GM12891 (cell line): ENCODE measurements at regions not wholly inside any gene's neighbourhood (a gene's known extent, or its start where the extent isn't known, plus 50 kb on each side); places are given as distances from the start of the nearest gene placed in this dataset.

Source experiments
- DNase-seq: peaks from one replicate; pipeline ENCODE4 v3.0.0; 2011; ENCODE audit warnings: low spot score; ENCODE audit not compliant: insufficient read length
- FAIRE-seq: peaks from 2 replicates; lab custom pipeline; 2011; peaks lifted over from hg19 to GRCh38; lab: Jason Lieb, UNC
- PAX5 ChIP-seq: IDR thresholded peaks from 2 replicates; pipeline ENCODE4 v1.6.1; 2011; ENCODE audit warnings: low read length, moderate library complexity, mild to moderate bottlenecking; ENCODE audit not compliant: insufficient read depth, severe bottlenecking
- POLR2A ChIP-seq: IDR thresholded peaks from 2 replicates; pipeline ENCODE4 v1.6.1; 2011; ENCODE audit warnings: low read depth, low read length, control low read depth
- POLR2AphosphoS5 ChIP-seq: IDR thresholded peaks from 2 replicates; pipeline ENCODE4 v1.6.1; 2011; ENCODE audit warnings: low read depth, low read length, control low read depth
- POU2F2 ChIP-seq: IDR thresholded peaks from 2 replicates; pipeline ENCODE4 v1.6.1; 2011; ENCODE audit warnings: low read depth, mild to moderate bottlenecking, control low read depth, low read length, moderate library complexity
- SPI1 ChIP-seq: IDR thresholded peaks from 2 replicates; pipeline ENCODE4 v1.6.1; 2011; ENCODE audit warnings: low read depth, low read length, control low read depth
- TAF1 ChIP-seq: IDR thresholded peaks from 2 replicates; pipeline ENCODE4 v1.6.1; 2011; ENCODE audit warnings: low read depth, low read length, control low read depth

DNA sequence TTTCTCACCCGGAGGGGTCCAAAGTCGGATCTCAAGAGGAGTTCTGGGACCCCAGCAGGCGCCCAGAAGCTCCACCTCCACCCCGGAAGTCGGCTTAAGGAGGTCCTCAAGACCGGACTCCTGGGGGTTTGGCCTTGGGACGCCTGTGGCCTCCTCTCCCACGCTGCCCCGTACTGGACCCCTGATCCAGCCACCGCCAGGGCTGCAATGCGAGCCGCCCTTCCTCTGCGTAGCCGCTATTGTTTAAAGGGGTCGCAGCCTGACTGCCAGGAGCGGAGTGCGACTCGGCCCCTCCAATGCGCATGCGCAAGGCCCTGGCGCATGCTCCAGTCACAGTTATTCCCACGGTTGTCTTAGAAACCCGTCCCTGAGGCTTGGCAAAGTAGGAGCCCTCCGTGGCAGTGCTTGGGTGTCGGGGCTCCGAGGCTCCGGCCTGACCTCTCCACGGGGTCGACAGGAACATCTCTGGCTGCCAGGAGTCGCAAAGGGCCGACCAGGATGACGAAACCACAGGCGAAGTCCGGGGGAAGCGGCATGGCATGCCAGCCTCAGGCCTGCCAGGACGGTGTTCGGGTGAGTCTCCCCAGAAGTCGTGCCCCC, 719.0 kb downstream of the KCNJ18 start:
- no peak for TF ChIP-seq POLR2AphosphoS5
- TF ChIP-seq POLR2A = no peak
- TF ChIP-seq TAF1 = no peak
- TF ChIP-seq POU2F2 = no peak
- TF ChIP-seq SPI1 = no peak
- no peak for TF ChIP-seq PAX5
- DNase-seq = no peak
- no peak for FAIRE-seq

DNA sequence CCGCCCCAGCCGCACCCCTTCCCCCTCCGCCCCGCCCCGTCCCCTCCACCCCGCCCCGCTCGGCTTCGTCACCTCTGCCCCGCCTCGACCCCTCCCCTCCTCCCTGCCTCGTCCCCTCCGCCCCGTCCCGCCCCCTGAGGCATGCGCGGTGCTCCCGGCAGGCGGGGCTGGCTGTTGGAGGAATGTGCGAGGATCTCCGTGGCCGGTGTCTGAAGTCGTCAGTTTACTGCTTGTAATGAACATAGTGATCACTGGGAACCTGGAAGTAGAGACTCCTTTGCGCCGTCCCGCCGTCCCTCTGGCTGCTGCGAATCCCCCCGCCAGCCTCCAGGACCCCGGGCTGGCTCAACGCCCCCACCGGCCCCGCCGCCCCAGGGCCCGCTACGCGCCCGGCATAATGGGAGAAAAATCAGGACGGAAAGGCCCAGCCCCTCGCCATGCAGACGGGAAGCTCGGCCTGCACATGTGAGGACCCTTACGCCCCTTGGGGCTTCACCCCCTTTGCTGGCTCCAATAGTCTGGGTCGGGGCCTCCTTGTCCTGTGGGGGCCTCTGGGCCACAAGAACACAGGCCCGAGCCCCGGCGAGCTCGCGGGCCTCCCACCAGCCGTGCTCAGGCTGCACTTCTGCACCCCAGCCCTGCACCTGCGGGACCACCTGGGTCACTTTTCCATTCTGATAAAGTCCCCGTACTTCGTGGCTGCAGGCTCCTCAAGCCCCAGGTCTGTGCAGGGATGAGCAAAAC, 743.1 kb downstream of the KCNJ18 start:
- DNase-seq = no peak
- no peak for TF ChIP-seq POU2F2
- TF ChIP-seq PAX5 = no peak
- TF ChIP-seq SPI1 = no peak
- no peak for TF ChIP-seq POLR2AphosphoS5
- TF ChIP-seq TAF1 = no peak
- TF ChIP-seq POLR2A = no peak
- FAIRE-seq = no peak

DNA sequence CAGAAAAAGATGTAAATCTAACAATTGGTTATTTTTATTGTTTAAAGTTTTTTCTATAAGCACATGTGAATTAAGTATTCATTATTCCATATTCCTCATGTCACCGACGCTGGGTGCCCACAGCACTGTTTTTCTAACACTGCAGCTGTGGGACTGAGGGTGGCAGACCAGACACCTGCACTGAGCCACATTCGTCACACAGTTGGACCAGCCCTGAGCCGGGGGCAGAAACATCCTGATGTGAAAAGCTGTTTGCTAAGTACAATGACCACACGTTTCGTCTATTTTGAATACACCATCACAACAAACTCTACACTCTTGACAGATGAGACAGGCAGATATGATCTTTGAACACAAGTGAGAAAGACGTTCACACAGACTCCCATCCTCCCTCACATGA, 749.5 kb downstream of the KCNJ18 start:
- TF ChIP-seq PAX5 (no peak), TAF1 (no peak), POLR2A (no peak), SPI1 (no peak)
- FAIRE-seq = no peak
- DNase-seq = no peak

DNA sequence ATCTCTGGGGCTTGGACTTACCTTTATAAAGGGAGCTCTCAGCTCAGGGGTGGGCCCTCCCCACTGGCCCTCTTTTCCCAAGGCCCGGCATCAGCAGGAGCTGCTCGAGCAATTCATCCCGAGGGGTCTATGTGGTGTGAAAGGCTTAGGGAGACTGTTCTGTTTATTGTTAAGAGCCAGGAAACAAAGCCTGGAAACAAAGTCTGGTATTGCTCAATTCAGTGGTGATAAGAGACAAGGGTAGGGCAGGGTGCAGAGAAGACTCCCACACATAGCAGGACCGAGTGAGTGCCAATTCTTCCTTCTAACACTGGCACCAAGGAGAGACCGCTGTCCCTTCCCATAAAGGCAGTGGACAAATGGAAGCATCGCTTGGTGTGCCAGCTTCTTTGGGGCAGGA, 750.7 kb downstream of the KCNJ18 start:
- no peak for TF ChIP-seq TAF1
- TF ChIP-seq SPI1 = no peak
- no peak for TF ChIP-seq PAX5
- no peak for TF ChIP-seq POU2F2
- no peak for TF ChIP-seq POLR2AphosphoS5
- TF ChIP-seq POLR2A = no peak
- FAIRE-seq = no peak

DNA sequence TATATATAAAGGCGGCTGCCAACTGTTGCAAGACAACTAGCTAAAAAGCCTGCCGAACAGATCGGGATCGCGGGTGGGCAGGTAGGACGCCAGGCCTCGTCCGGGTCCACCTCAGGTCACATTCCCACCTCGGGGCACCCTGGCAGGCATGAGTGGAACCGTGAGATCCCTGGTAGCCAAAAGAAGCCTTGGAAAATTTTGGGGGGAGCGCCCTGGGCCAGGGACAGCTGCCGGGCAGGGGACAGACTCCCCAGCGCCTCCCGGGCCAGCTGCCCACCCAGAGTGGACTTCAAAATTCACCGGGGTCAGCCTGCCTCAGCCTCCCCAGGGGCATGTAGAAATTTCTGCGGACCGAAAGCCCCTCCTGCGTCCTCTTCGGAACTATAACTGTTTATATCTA, 760.9 kb downstream of the KCNJ18 start:
- no peak for DNase-seq
- TF ChIP-seq PAX5 = no peak
- TF ChIP-seq SPI1 = no peak
- no peak for TF ChIP-seq POLR2A
- no peak for TF ChIP-seq POU2F2
- no peak for TF ChIP-seq TAF1
- TF ChIP-seq POLR2AphosphoS5 = no peak
- FAIRE-seq = no peak

More for the DNA sequence above, 750.7 kb downstream of the KCNJ18 start:
- no peak for DNase-seq

DNA sequence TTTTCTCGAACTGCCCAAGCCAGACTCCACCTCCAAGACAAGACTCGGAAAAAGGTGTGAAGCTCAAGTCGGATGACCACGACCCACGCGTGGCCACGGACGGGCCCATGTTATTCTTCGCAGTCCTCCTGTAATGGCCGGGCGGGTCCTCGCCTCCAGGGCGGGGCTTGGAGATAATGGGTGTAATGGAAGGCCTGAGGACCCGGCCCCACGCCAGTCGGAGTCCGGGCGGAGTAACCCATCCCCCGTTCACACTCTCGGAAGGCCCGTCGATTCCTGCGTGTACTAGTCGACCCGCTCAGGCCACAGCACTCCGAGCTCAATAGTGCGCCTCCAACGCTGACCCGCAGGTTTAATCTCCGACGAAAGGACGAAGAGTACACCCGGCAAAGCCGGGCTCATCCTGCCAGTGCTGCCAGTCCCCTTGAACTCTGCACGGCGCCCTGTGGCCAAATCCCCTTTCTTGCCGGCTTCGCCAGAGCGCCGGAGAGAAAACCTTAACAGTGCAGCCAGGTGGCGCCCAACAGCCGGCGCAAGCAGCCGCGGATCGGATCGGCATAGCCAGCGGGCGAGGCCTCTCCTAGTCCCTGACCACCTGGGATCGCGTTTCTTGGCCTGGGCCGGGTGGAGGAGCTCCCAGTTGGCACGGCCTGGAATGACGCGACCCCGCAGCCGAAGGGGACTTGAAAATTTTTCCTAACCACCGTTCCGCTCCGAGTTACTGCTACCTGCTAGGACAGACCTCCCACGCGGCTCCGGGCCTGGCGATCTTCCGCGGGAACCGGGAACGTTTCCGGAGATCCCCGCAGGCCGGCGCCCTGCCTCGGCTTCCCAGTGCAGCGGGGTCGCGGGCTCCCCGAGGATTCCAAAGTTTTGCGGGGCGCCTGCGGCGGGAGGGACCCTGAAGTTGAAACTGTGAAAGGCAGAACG, 762.0 kb downstream of the KCNJ18 start:
- FAIRE-seq = no peak
- TF ChIP-seq SPI1 (no peak), PAX5 (no peak), POLR2A (no peak), POU2F2 (no peak), POLR2AphosphoS5 (no peak), TAF1 (no peak)
- DNase-seq = no peak

DNA sequence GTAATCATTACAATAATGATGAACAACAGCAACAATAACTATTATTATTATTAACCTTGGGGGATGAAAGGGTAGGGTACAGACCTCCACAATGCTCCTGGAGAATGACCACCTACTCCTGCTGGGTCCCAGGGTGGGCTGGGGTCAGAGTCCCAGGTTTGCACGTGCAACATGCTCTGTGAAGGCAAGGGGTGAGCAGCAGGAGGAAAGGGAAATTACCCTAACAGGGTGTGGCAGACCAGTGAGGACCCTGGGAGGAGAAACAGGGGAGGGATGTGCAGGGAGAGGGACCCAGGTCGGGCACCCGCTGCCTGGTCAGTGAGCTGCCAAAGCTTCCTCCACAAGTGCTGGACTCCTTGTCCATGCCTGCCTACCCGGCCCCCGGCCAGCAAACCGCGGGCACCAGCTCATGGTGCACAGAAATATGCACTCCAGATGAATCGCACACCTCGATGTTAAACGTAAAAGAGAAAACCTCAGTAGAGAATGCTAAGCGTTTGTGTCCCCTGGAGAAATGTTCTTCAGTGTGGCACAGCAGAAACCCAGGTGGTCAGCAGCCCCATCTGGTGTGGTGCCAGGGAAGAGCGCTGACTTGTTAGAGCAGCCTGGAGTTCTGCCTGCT, 767.1 kb downstream of the KCNJ18 start:
- DNase-seq = no peak
- no peak for FAIRE-seq
- TF ChIP-seq SPI1 (no peak), POLR2AphosphoS5 (no peak), PAX5 (no peak), TAF1 (no peak), POLR2A (no peak), POU2F2 (no peak)

DNA sequence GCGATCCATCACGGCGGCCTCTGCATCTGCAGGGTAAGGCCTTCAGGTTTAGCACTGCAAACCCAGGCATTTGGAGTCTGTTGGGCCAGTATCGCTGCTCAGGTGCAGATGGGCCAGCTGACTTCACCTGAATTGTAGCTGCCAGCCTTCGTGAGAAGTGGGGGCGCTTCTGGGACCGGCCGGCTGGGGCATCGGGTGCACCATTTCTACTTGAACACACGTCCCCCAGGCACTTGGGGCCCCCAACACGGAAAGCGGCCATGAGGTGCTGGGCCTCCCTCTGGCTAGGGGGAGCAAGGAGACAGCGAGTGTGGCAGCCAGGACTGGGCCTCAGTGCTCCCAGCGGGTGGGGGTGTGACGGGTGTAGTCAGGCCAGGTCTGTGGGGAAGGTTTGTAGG, 767.6 kb downstream of the KCNJ18 start:
- FAIRE-seq (no peak), DNase-seq (no peak)
- TF ChIP-seq POLR2A (no peak), POU2F2 (no peak), SPI1 (no peak), TAF1 (no peak), POLR2AphosphoS5 (no peak), PAX5 (no peak)
